ENCODE measurements at regions not wholly inside any gene's neighbourhood (a gene's known extent, or its start where the extent isn't known, plus 50 kb on each side); places are given as distances from the start of the nearest gene placed in this dataset.
A peak's percentile ranks its signal among the peaks of the same experiment; 100 is the strongest.

- ChIA-PET POLR2A (no interaction called here), CTCF (interaction anchor here (0.6 kb wide), 1 partner anchor 377 kb away, joined by 3 read pairs; no protein-coding TSS in a partner anchor)
- DNase-seq (ENCODE audit: extremely low spot score) = peak; percentile 16
- TF ChIP-seq FOXM1 (IDR thresholded peaks at IDR 0.05; ENCODE audit: borderline replicate concordance) (no peak), PKNOX1 (IDR thresholded peaks at IDR 0.05) (peak; percentile 83), HDGF (IDR thresholded peaks at IDR 0.05; ENCODE audit: borderline replicate concordance) (no peak), ZNF384 (IDR thresholded peaks at IDR 0.05) (no peak), TARDBP (IDR thresholded peaks at IDR 0.05) (no peak)
These were observed 227.9 kb upstream of the PITX2 start for GRCh38 chr4:110850461-110851442.

- ChIA-PET POLR2A (no interaction called here), CTCF (no interaction called here)
- DNase-seq (ENCODE audit: extremely low spot score) = no peak
- TF ChIP-seq L3MBTL2 (conservative IDR thresholded peaks at IDR 0.05) (no peak), FOXA1 (IDR thresholded peaks at IDR 0.05) (no peak), ELF4 (IDR thresholded peaks at IDR 0.05) (no peak), HDGF (IDR thresholded peaks at IDR 0.05; ENCODE audit: borderline replicate concordance) (no peak), SP1 (IDR thresholded peaks at IDR 0.05) (no peak), FOXM1 (IDR thresholded peaks at IDR 0.05; ENCODE audit: borderline replicate concordance) (no peak), TARDBP (IDR thresholded peaks at IDR 0.05) (no peak), LEF1 (IDR thresholded peaks at IDR 0.05; ENCODE audit: borderline replicate concordance) (no peak), FOXK2 (IDR thresholded peaks at IDR 0.05) (no peak), NFRKB (IDR thresholded peaks at IDR 0.05) (no peak), BHLHE40 (IDR thresholded peaks at IDR 0.05; ENCODE audit: borderline replicate concordance) (no peak)
These were observed 229.1 kb upstream of the PITX2 start for GRCh38 chr4:110851989-110852388.

- peak; percentile 39; the same call in 1 of the 2 replicates for TF ChIP-seq ZNF384 (IDR thresholded peaks at IDR 0.05)
- TF ChIP-seq ELF4 (IDR thresholded peaks at IDR 0.05) = no peak
- DNase-seq (ENCODE audit: extremely low spot score) = no peak
- POLR2A ChIA-PET = no interaction called here
- CTCF ChIA-PET = no interaction called here
These were observed 229.9 kb upstream of the PITX2 start for GRCh38 chr4:110852793-110853192.

GRCh38 chr4:110853242-110853641 is 230.4 kb upstream of the PITX2 start:
- ChIA-PET CTCF (no interaction called here), POLR2A (no interaction called here)
- TF ChIP-seq ELF4 (IDR thresholded peaks at IDR 0.05) (peak; percentile 94), HDGF (IDR thresholded peaks at IDR 0.05; ENCODE audit: borderline replicate concordance) (no peak)
- DNase-seq (ENCODE audit: extremely low spot score) = no peak

- TF ChIP-seq ELF4 (IDR thresholded peaks at IDR 0.05) (no peak), ARNT (IDR thresholded peaks at IDR 0.05) (no peak), LEF1 (IDR thresholded peaks at IDR 0.05; ENCODE audit: borderline replicate concordance) (no peak), FOXK2 (IDR thresholded peaks at IDR 0.05) (no peak), NFRKB (IDR thresholded peaks at IDR 0.05) (no peak), SP1 (IDR thresholded peaks at IDR 0.05) (no peak), TARDBP (IDR thresholded peaks at IDR 0.05) (no peak), L3MBTL2 (conservative IDR thresholded peaks at IDR 0.05) (no peak), SUZ12 (IDR thresholded peaks at IDR 0.05) (no peak), FOXM1 (IDR thresholded peaks at IDR 0.05; ENCODE audit: borderline replicate concordance) (no peak), ZNF384 (IDR thresholded peaks at IDR 0.05) (no peak), HDGF (IDR thresholded peaks at IDR 0.05; ENCODE audit: borderline replicate concordance) (no peak), FOXA1 (IDR thresholded peaks at IDR 0.05) (no peak), PKNOX1 (IDR thresholded peaks at IDR 0.05) (no peak), BHLHE40 (IDR thresholded peaks at IDR 0.05; ENCODE audit: borderline replicate concordance) (no peak), CTBP1 (IDR thresholded peaks at IDR 0.05; ENCODE audit: borderline replicate concordance) (no peak)
- CTCF ChIA-PET = no interaction called here
- POLR2A ChIA-PET = no interaction called here
- no peak for DNase-seq (ENCODE audit: extremely low spot score)
These were observed 231.3 kb upstream of the PITX2 start for GRCh38 chr4:110854021-110854678.

GRCh38 chr4:110860125-110860524 is 237.2 kb upstream of the PITX2 start:
- DNase-seq (ENCODE audit: extremely low spot score) = no peak
- CTCF ChIA-PET = no interaction called here
- POLR2A ChIA-PET = no interaction called here
- TF ChIP-seq BHLHE40 (IDR thresholded peaks at IDR 0.05; ENCODE audit: borderline replicate concordance) (no peak), ELF4 (IDR thresholded peaks at IDR 0.05) (no peak), FOXM1 (IDR thresholded peaks at IDR 0.05; ENCODE audit: borderline replicate concordance) (no peak), PKNOX1 (IDR thresholded peaks at IDR 0.05) (no peak; the same call in 1 of the 2 replicates), ARNT (IDR thresholded peaks at IDR 0.05) (no peak), FOXA1 (IDR thresholded peaks at IDR 0.05) (no peak), HDGF (IDR thresholded peaks at IDR 0.05; ENCODE audit: borderline replicate concordance) (no peak), FOXK2 (IDR thresholded peaks at IDR 0.05) (no peak), LEF1 (IDR thresholded peaks at IDR 0.05; ENCODE audit: borderline replicate concordance) (no peak), L3MBTL2 (conservative IDR thresholded peaks at IDR 0.05) (no peak), SP1 (IDR thresholded peaks at IDR 0.05) (no peak), ZNF384 (IDR thresholded peaks at IDR 0.05) (no peak), SUZ12 (IDR thresholded peaks at IDR 0.05) (no peak), NFRKB (IDR thresholded peaks at IDR 0.05) (no peak), TARDBP (IDR thresholded peaks at IDR 0.05) (no peak), CTBP1 (IDR thresholded peaks at IDR 0.05; ENCODE audit: borderline replicate concordance) (no peak)

Data from HEK293T (cell line).